Transverse colon (tissue), 4 donors: ENCODE measurements at regions not wholly inside any gene's neighbourhood (a gene's known extent, or its start where the extent isn't known, plus 50 kb on each side); places are given as distances from the start of the nearest gene placed in this dataset.

Experiments
- DNase-seq: peaks from one replicate; pipeline ENCODE4 v3.0.0-alpha.2; 2019
- H3K27ac ChIP-seq, 4 donors: fragments of 200-600 bp; sonication (generic); 2 replicates each; pipeline ENCODE4 v1.5.1; 2016 to 2018; ENCODE audit warnings: inconsistent platforms in 4 of 4
- H3K27me3 ChIP-seq: fragments of 200-600 bp; sonication (generic); 2 replicates; pipeline ENCODE4 v1.5.1; 2017; ENCODE audit warnings: inconsistent platforms
- H3K36me3 ChIP-seq, 4 donors: fragments of 200-600 bp; sonication (generic); 2 replicates each; pipeline ENCODE4 v1.5.1; 2017 to 2019; ENCODE audit warnings: inconsistent platforms in 4 of 4
- H3K4me1 ChIP-seq, 4 donors: fragments of 200-600 bp; sonication (generic); 2 replicates each; pipeline ENCODE4 v1.5.1; 2017 to 2020; ENCODE audit warnings: inconsistent platforms in 4 of 4
- H3K4me3 ChIP-seq, 4 donors: fragments of 200-600 bp; sonication (generic); 1 replicate in 1 of 4; 2 replicates in 3 of 4; pipeline versions ENCODE4 v1.5.1 to v1.6.1; 2017 to 2019; ENCODE audit warnings: inconsistent platforms in 4 of 4
- H3K9me3 ChIP-seq, 2 donors: fragments of 200-600 bp; sonication (generic); 2 replicates each; pipeline ENCODE4 v1.5.1; 2017 to 2019; ENCODE audit warnings: inconsistent platforms in 2 of 2
- EP300 ChIP-seq: sonication (generic); formaldehyde crosslinking; IDR thresholded peaks from one replicate; pipeline ENCODE4 v1.6.1; 2017; ENCODE audit warnings: antibody characterized with exemption, low read depth
- POLR2A ChIP-seq: fragments of 450-650 bp; IDR thresholded peaks from one replicate; pipeline ENCODE4 v1.6.1; 2016; ENCODE audit warnings: antibody characterized with exemption, mild to moderate bottlenecking, moderate library complexity
- POLR2AphosphoS5 ChIP-seq, 3 donors: sonication (generic); formaldehyde crosslinking; IDR thresholded peaks; one replicate each; pipeline ENCODE4 v1.6.1; 2016; ENCODE audit warnings: antibody characterized with exemption in 3 of 3
- WGBS, 2 donors: methylation state at CpG; one replicate each; pipeline ENCODE4 v1.1.5; 2018; ENCODE audit warnings: low coverage in 1 of 2; 5-methylcytosine and 5-hydroxymethylcytosine counted together
- in situ Hi-C, 4 donors: fragments of 200-750 bp; cut with MboI; loops; one replicate each; pipeline versions ENCODE4 v1.15.0 to v1.15.1; 2017; ENCODE audit warnings: low sequenced_read_pairs in 3 of 4, low pct_ligation_motif_present in 1 of 4, low pct_unique_long_range_greater_than_20kb in 1 of 4
- intact Hi-C: fragments of 100-400 bp; cut with DNase I; formaldehyde crosslinking; loops from one replicate; pipeline ENCODE4 v1.15.1; 2023; ENCODE audit warnings: low total_unique reads
- TF ChIP-seq, protein P1 (sequence below), 5 experiments: fragments of 200-600 bp in 3 of 5; fragments of 450-650 bp in 2 of 5; sonication (generic) in 3 of 5; IDR thresholded peaks; 1 replicate in 2 of 5; 2 replicates in 3 of 5; pipeline ENCODE4 v1.5.1; 2016 to 2017; ENCODE audit warnings: antibody characterized with exemption in 5 of 5, inconsistent platforms in 3 of 5, mild to moderate bottlenecking in 2 of 5, moderate library complexity in 1 of 5

DNA sequence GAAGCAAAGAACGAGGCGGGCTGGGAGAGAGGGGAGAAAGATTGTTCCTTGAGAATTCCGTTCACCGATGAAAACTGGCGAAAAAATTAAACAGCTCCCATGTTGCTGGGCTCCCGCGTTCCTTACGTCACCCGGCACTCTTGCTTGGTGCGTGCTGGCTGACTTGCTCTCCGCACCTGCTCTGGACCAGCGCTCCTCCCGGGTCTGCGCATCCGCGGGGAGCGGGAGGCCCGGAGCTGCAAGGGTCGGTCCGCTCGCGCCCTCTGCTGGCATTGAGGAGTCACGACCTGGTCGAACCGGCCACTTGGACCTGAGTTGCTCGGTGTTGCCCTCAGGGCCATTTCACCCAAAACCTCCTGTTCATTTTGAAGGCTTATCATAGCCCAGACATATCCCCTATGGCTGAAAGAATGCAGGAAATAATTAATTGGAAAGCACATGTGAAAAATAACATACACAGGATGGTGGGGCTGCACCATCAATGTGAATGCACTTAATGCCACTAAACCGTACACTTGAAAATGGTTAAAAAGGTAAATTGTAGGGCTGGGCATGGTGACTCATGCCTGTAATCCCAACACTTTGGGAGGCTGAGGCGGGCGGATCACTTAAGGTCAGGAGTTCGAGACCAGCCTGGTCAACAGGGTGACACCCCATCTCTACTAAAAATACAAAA, 98.9 kb upstream of the BACE2 start:
- in situ Hi-C loops = loop anchor here (25.0 kb wide), 3 partner anchors 607 to 932 kb away; no protein-coding TSS in a partner anchor
- Histone ChIP-seq H3K4me3 (no peak overlapping the region), H3K27me3 (peaks cover 37% of the 10 kb centered on the region)

DNA sequence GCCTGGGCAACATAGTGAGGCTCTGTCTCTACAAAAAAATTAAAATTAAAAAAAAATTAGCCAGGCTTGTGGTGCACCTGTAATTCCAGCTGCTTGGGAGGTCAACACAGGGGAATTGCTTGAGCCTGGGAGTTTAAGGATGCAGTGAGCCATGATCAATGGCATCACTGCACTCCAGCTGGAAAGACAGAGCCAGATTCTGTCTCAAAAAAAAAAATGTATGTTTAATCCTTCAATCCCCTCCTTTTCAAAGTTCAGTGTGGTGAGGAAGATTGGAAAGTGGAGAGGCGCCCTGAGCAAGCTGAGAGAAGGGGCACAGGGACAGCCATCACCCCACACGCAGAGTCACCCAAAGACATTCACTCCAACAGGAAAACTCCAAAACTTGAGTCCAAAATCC, 97.7 kb upstream of the BACE2 start:
- WGBS, 2 donors = 0 to 43% methylated on average over 1 to 2 of the region's 2 CpGs
- in situ Hi-C loops = loop anchor here (25.0 kb wide), 3 partner anchors 608 to 933 kb away; no protein-coding TSS in a partner anchor
- Histone ChIP-seq H3K4me1 (peaks cover 0 to 4% (median 0%) of the 10 kb centered on the region in 4 donors), H3K27me3 (peaks cover 37% of the 10 kb centered on the region), H3K4me3 (no peak overlapping the region), H3K9me3 (no peaks in the 10 kb centered on the region), H3K36me3 (no peaks in the 10 kb centered on the region), H3K27ac (no peak overlapping the region)
- intact Hi-C loops = loop anchor here (10.0 kb wide), 1 partner anchor 65 kb away; no protein-coding TSS in a partner anchor
- TF ChIP-seq, protein P1, sequence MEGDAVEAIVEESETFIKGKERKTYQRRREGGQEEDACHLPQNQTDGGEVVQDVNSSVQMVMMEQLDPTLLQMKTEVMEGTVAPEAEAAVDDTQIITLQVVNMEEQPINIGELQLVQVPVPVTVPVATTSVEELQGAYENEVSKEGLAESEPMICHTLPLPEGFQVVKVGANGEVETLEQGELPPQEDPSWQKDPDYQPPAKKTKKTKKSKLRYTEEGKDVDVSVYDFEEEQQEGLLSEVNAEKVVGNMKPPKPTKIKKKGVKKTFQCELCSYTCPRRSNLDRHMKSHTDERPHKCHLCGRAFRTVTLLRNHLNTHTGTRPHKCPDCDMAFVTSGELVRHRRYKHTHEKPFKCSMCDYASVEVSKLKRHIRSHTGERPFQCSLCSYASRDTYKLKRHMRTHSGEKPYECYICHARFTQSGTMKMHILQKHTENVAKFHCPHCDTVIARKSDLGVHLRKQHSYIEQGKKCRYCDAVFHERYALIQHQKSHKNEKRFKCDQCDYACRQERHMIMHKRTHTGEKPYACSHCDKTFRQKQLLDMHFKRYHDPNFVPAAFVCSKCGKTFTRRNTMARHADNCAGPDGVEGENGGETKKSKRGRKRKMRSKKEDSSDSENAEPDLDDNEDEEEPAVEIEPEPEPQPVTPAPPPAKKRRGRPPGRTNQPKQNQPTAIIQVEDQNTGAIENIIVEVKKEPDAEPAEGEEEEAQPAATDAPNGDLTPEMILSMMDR (IDR thresholded peaks at IDR 0.05) = no peak
- TF ChIP-seq EP300 (no peak), POLR2AphosphoS5 (IDR thresholded peaks at IDR 0.05) (no peak), POLR2A (no peak)
- DNase-seq = no peak

More for the DNA sequence above, 98.9 kb upstream of the BACE2 start:
- peak; percentile 74 for DNase-seq
- Histone ChIP-seq H3K9me3 (no peaks in the 10 kb centered on the region), H3K4me1 (peaks cover 0 to 4% (median 0%) of the 10 kb centered on the region in 4 donors), H3K36me3 (no peaks in the 10 kb centered on the region), H3K27ac (no peak overlapping the region)
- TF ChIP-seq, protein P1 (IDR thresholded peaks at IDR 0.05) = peak; percentile 70 to 85 (median 78)
- TF ChIP-seq POLR2AphosphoS5 (IDR thresholded peaks at IDR 0.05) = no peak
- WGBS, 2 donors = 15% methylated on average over 30 of the region's 30 CpGs; no CpG with 5 or more reads in 1 of the 2 donors
- intact Hi-C loops = loop anchor here (2.0 kb wide), 1 partner anchor 602 kb away; no protein-coding TSS in a partner anchor

DNA sequence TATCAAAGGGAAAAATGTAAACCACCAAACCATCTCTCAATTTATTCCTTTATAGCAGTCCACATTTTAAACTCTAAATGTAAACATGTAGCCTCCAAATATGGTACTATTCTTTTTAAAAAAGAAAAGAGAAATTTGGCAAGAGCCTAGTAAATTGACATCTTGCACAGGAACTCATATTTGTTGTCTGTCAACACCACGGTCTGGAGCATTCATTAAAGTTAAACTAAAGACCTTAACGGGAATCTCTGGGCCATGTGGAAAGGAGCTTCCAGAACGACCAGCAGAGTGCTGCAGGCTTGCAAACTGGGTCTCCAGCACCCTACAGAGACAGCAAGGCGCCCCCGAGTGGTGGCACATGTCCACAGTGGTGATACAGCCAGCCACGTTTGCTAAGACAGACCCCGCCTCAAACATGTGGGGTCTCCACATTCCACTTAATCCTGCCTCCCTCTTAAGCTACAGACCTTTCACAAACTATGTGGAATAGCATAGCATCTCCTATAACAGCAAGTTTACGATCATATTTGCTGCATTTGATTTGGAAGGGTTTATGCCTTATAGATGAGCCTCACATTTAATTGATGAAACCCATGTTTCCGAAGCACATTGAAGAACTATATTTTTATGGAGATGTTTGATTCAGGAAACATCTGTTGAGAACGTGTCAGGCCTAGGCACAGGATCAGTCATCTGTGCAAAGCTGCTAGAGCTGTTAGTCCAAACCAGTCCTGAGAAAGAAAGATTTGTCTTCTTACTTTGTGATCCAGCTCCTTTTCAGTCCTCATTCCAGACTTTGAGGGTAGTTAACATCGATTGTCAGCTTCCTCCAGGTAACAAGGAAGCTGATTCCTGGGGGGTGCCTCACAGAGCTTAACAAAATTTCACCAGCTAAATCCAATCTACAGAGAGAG, 96.4 kb upstream of the BACE2 start:
- in situ Hi-C loops = loop anchor here (25.0 kb wide), 3 partner anchors 609 to 934 kb away; no protein-coding TSS in a partner anchor
- Histone ChIP-seq H3K4me3 (no peak overlapping the region), H3K4me1 (peaks cover 0 to 4% (median 0%) of the 10 kb centered on the region in 4 donors), H3K27ac (no peak overlapping the region), H3K9me3 (no peaks in the 10 kb centered on the region), H3K36me3 (no peaks in the 10 kb centered on the region), H3K27me3 (peaks cover 37% of the 10 kb centered on the region)
- WGBS, 2 donors = 30 to 36% methylated on average over 4 to 10 of the region's 11 CpGs
- no peak for DNase-seq
- TF ChIP-seq EP300 = no peak
- no peak for TF ChIP-seq POLR2AphosphoS5 (IDR thresholded peaks at IDR 0.05)
- TF ChIP-seq, protein P1 (IDR thresholded peaks at IDR 0.05) = no peak
- no peak for TF ChIP-seq POLR2A
- intact Hi-C loops = loop anchor here (10.0 kb wide), 1 partner anchor 63 kb away; no protein-coding TSS in a partner anchor

DNA sequence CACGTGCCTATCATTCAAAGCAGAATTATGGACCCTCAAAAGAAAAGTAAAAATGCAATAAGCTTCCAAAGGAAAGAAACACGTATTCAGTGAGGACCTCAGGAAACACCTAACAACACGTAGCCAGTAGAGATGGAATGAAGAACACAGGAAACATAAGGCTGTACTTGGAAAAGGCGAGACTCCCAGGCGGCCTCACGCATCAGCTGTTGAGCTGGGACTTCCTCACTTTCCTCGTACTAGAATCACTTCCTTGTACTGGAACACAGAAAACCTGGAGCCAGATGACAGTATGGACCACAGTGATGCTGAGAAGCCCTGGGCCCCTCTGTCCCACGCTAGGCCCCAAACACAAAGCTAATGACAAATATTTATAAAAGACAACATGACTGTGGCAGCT, 94.4 kb upstream of the BACE2 start:
- H3K9me3 ChIP-seq = no peaks in the 10 kb centered on the region
- intact Hi-C loops = loop anchor here (10.0 kb wide), 1 partner anchor 61 kb away; no protein-coding TSS in a partner anchor
- DNase-seq = no peak
- H3K27me3 ChIP-seq = peaks cover 23% of the 10 kb centered on the region
- in situ Hi-C loops = loop anchor here (25.0 kb wide), 3 partner anchors 611 to 936 kb away; no protein-coding TSS in a partner anchor
- no peaks in the 10 kb centered on the region for H3K36me3 ChIP-seq
- 63 to 67% methylated on average over 7 to 8 of the region's 8 CpGs for WGBS, 2 donors
- H3K27ac ChIP-seq = no peak overlapping the region
- TF ChIP-seq POLR2A = no peak
- TF ChIP-seq, protein P1 (IDR thresholded peaks at IDR 0.05) = no peak
- no peak for TF ChIP-seq POLR2AphosphoS5 (IDR thresholded peaks at IDR 0.05)
- no peak for TF ChIP-seq EP300
- no peak overlapping the region for H3K4me3 ChIP-seq
- peaks cover 0 to 4% (median 0%) of the 10 kb centered on the region in 4 donors for H3K4me1 ChIP-seq
